ENCODE measurements at regions not wholly inside any gene's neighbourhood (a gene's known extent, or its start where the extent isn't known, plus 50 kb on each side); places are given as distances from the start of the nearest gene placed in this dataset.

DNA sequence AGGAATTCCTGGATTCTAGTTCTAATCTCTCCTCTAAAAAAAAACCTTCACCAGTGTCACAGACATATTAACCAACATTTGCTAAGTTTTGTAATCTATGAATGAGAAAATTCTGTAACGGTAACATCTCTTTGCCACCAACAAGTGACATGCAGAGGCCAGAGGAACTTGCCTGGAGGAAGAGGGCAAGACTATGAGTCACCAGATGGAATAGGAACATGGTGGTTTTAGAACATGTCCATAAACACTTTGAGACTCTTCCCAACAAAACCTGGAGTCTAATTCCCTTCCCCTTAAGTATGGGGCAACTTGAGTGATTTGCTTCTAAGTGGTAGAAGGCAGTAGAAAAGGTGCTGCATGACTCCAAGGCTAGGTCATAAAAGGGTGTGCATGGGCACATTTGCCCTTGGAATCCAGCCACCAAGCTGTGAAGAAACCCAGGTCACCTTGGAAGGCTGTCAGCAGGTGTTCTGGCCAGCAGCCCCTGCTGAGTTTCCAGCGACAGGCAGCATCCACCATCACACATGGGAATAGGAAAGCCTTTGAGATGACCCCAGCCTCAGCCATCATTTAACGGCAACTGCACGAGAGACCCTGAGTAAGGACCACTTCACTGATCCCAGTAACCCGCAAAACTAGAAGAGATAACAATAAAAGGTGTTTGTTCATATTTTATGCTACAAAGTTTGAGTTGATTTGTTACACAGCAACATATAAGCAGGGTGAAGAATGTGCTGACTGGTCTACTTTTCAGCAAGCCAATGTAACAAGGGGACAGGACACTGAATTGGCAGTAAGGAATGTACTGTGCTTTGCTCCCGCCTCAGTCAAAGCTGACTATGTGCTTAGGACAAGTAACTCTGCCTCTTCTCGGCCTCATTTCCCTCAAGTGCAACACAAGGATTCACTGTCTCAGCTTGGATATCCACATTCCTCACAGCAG, 90.6 kb downstream of the SKA1 start:
- no peak overlapping the region for H3K27ac ChIP-seq
- H3K4me1 ChIP-seq: no peaks in the 10 kb centered on the region
- no peak for ATAC-seq
- no peak overlapping the region for H3K4me3 ChIP-seq
- no peaks in the 10 kb centered on the region for H3K27me3 ChIP-seq
- no peaks in the 10 kb centered on the region for H3K36me3 ChIP-seq
- whole genome bisulfite sequencing, 2 donors (ENCODE audit: low coverage in 1 of 2): 80 to 94% methylated on average over 5 to 7 of the region's 7 CpGs
- no peaks in the 10 kb centered on the region for H3K9me3 ChIP-seq
- TF ChIP-seq POLR2AphosphoS5 (IDR thresholded peaks at IDR 0.05): no peak
- TF ChIP-seq, protein P1, sequence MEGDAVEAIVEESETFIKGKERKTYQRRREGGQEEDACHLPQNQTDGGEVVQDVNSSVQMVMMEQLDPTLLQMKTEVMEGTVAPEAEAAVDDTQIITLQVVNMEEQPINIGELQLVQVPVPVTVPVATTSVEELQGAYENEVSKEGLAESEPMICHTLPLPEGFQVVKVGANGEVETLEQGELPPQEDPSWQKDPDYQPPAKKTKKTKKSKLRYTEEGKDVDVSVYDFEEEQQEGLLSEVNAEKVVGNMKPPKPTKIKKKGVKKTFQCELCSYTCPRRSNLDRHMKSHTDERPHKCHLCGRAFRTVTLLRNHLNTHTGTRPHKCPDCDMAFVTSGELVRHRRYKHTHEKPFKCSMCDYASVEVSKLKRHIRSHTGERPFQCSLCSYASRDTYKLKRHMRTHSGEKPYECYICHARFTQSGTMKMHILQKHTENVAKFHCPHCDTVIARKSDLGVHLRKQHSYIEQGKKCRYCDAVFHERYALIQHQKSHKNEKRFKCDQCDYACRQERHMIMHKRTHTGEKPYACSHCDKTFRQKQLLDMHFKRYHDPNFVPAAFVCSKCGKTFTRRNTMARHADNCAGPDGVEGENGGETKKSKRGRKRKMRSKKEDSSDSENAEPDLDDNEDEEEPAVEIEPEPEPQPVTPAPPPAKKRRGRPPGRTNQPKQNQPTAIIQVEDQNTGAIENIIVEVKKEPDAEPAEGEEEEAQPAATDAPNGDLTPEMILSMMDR (IDR thresholded peaks at IDR 0.05): no peak
- TF ChIP-seq EP300 (IDR thresholded peaks at IDR 0.05): no peak
- no peak for TF ChIP-seq POLR2A (IDR thresholded peaks at IDR 0.05)

DNA sequence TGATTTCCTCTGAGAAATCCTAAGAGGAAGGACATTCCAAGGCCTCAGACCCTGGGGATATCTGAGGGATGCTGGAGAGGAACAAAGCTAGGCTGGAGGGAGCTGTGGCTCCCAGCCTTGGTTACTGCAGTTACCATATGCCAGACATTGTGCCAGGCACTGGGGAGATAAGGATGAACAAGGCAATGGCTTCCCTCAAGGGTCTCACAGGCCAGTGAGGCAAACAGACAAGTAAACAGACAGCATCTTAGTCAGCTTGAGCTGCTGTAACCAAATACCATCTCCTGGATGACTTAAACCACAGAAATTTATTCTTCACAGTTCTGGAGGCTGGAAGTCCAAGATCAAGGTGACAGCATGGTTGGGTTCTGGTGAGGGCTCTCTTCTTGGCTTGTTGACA, 91.8 kb downstream of the SKA1 start:
- Histone ChIP-seq H3K4me3 (no peak overlapping the region), H3K27ac (no peak overlapping the region), H3K36me3 (no peaks in the 10 kb centered on the region), H3K4me1 (no peaks in the 10 kb centered on the region), H3K27me3 (no peaks in the 10 kb centered on the region), H3K9me3 (no peaks in the 10 kb centered on the region)
- ATAC-seq: no peak
- no peak for TF ChIP-seq EP300 (IDR thresholded peaks at IDR 0.05)
- TF ChIP-seq, protein P1 (IDR thresholded peaks at IDR 0.05): no peak
- TF ChIP-seq POLR2AphosphoS5 (IDR thresholded peaks at IDR 0.05): no peak
- TF ChIP-seq POLR2A (IDR thresholded peaks at IDR 0.05): no peak

GRCh38 chr18:50468807-50469206, 91.1 kb upstream of the MAPK4 start:
- TF ChIP-seq POLR2AphosphoS5 (IDR thresholded peaks at IDR 0.05) (no peak), POLR2A (IDR thresholded peaks at IDR 0.05) (no peak), EP300 (IDR thresholded peaks at IDR 0.05) (no peak)
- TF ChIP-seq, protein P1 (IDR thresholded peaks at IDR 0.05): no peak
- Histone ChIP-seq H3K27me3 (peaks cover 2% of the 10 kb centered on the region), H3K27ac (no peak overlapping the region), H3K4me3 (no peak overlapping the region), H3K9me3 (no peaks in the 10 kb centered on the region), H3K36me3 (no peaks in the 10 kb centered on the region), H3K4me1 (peaks cover 0 to under 1% (median 0%) of the 10 kb centered on the region in 3 donors)
- WGBS, 2 donors (ENCODE audit: low coverage in 1 of 2): 58 to 88% methylated on average over 1 to 2 of the region's 2 CpGs
- no peak for ATAC-seq

DNA sequence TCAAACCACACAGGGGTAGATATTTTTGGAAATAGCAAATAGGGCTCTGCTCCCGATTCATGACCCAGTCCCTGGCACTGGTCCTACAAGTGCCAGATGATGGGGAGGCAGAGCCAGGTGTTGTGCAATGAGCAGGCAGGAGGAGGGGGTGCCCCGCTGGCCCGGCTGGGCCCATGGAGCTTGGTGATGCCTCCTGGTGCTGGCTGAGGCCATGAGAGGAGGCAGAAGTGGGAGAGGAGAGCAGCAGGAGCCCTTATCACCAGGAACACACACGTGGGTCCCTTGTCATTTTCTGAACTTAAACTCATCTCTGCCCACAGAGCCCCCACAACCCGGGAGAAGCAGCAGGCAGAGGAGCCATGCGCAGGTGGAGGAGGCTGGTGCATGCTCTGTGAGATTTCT, 90.5 kb upstream of the MAPK4 start:
- H3K9me3 ChIP-seq: no peaks in the 10 kb centered on the region
- WGBS, 2 donors (ENCODE audit: low coverage in 1 of 2): 67% methylated on average over 1 of the region's 6 CpGs; no CpG with 5 or more reads in 1 of the 2 donors
- H3K4me3 ChIP-seq: no peak overlapping the region
- H3K27ac ChIP-seq: no peak overlapping the region
- peaks cover 8% of the 10 kb centered on the region for H3K27me3 ChIP-seq
- H3K4me1 ChIP-seq: peaks cover 0 to 6% (median 0%) of the 10 kb centered on the region in 3 donors
- ATAC-seq: no peak
- no peaks in the 10 kb centered on the region for H3K36me3 ChIP-seq
- TF ChIP-seq, protein P1 (IDR thresholded peaks at IDR 0.05): no peak
- TF ChIP-seq POLR2AphosphoS5 (IDR thresholded peaks at IDR 0.05) (peak; percentile 25), POLR2A (IDR thresholded peaks at IDR 0.05) (no peak)

GRCh38 chr18:50472941-50473340, 86.9 kb upstream of the MAPK4 start:
- Histone ChIP-seq H3K4me3 (no peak overlapping the region), H3K36me3 (no peaks in the 10 kb centered on the region), H3K27ac (no peak overlapping the region), H3K4me1 (peaks cover 0 to 6% (median 0%) of the 10 kb centered on the region in 3 donors), H3K27me3 (peaks cover 9% of the 10 kb centered on the region), H3K9me3 (peaks cover 0 to 7% (median 0%) of the 10 kb centered on the region in 3 donors)
- no peak for ATAC-seq
- no peak for TF ChIP-seq POLR2AphosphoS5 (IDR thresholded peaks at IDR 0.05)
- TF ChIP-seq, protein P1 (IDR thresholded peaks at IDR 0.05): no peak
- 60 to 71% methylated on average over 1 of the region's 1 CpG for WGBS, 2 donors (ENCODE audit: low coverage in 1 of 2)
